ENCODE measurements at regions not wholly inside any gene's neighbourhood (a gene's known extent, or its start where the extent isn't known, plus 50 kb on each side); places are given as distances from the start of the nearest gene placed in this dataset.

DNA sequence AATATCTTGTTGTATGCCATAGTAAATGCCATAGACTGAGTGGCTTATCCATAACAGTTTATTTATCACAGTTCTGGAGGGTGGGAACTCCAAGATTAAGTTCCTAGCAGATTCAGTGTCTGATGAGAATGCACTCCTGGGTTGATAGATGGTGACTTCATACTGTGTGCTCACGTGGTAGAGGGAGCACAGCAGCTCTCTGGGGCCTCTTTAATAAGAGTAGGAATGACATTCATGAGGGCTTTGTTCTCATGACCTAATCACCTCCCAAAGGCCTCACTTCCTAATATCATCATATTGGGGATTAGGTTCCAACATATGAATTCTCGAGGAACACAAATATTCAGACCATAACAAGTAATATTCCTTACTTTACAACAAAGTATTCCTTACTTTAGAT lies 98.1 kb upstream of the SH3BP4 start:
- FAIRE-seq, result no peak
- H3K27ac ChIP-seq (ENCODE audit: control insufficient read depth, insufficient read depth), result no peak overlapping the region
- no peak overlapping the region for H3K4me3 ChIP-seq
- no peak overlapping the region for H3K4me2 ChIP-seq (ENCODE audit: control insufficient read depth, insufficient read depth)
- ChIA-PET SMC1A (ENCODE audit: uncharacterized antibody, unreplicated experiment) (no interaction called here), POLR2A (no interaction called here), CTCF (no interaction called here), RAD21 (ENCODE audit: unreplicated experiment) (no interaction called here)
- in situ Hi-C loops (cut with MboI) (no loop called here), intact Hi-C loops (cut with micrococcal nuclease; ENCODE audit: unreplicated experiment) (no loop called here)
- no peaks in the 10 kb centered on the region for H4K20me1 ChIP-seq (ENCODE audit: control insufficient read depth, insufficient read depth)
- no peak overlapping the region for H2AFZ ChIP-seq (ENCODE audit: control insufficient read depth, low read depth, low read length)
- ATAC-seq, result no peak
- H3K36me3 ChIP-seq (ENCODE audit: control insufficient read depth in 2 of 2, insufficient read depth in 2 of 2, low read length in 1 of 2), result no peaks in the 10 kb centered on the region
- no peaks in the 10 kb centered on the region for H3K27me3 ChIP-seq (replicated peaks in 1 of 2; ENCODE audit: control insufficient read depth in 2 of 2, insufficient read depth in 2 of 2, low read length in 1 of 2)
- no peaks in the 10 kb centered on the region for H3K79me2 ChIP-seq (ENCODE audit: control insufficient read depth, insufficient read depth, low read length)
- WGBS (ENCODE audit: insufficient coverage, insufficient replicate concordance, low lambda C conversion rate, missing lambda C conversion rate), result 0% methylated on average over 2 of the region's 2 CpGs
- H3K9me3 ChIP-seq (replicated peaks; ENCODE audit: control insufficient read depth, insufficient read depth, low read length), result no peaks in the 10 kb centered on the region
- DNase-seq (ENCODE audit: low read depth, low spot score), result no peak
- BruUV-seq (replicated peaks), result no TSS peak
- no peaks in the 10 kb centered on the region for H3K4me1 ChIP-seq (ENCODE audit: control insufficient read depth, insufficient read depth, low read length)
- H3K9ac ChIP-seq (ENCODE audit: control insufficient read depth, insufficient read depth, low read length), result no peak overlapping the region
- TF ChIP-seq DPF2 (IDR thresholded peaks at IDR 0.05) (no peak), POLR2A (IDR thresholded peaks at IDR 0.05; ENCODE audit: low read depth, low read length) (no peak), ZNF274 (IDR thresholded peaks at IDR 0.05; ENCODE audit: insufficient read depth, insufficient read length) (no peak), RELA (IDR thresholded peaks at IDR 0.05; ENCODE audit: borderline replicate concordance, partially characterized antibody) (no peak), ZNF217 (IDR thresholded peaks at IDR 0.05) (no peak), MYC (IDR thresholded peaks at IDR 0.05; ENCODE audit: insufficient read depth, insufficient read length, insufficient replicate concordance, low read length, severe bottlenecking) (no peak), GABPA (IDR thresholded peaks at IDR 0.05; ENCODE audit: low read depth) (no peak), SKIL (IDR thresholded peaks at IDR 0.05; ENCODE audit: low read depth, poor library complexity, severe bottlenecking) (no peak), YBX1 (IDR thresholded peaks at IDR 0.05) (no peak), KLF5 (IDR thresholded peaks at IDR 0.05; ENCODE audit: partially characterized antibody) (no peak), BCL11A (IDR thresholded peaks at IDR 0.05; ENCODE audit: low read depth, low read length) (no peak), IRF5 (IDR thresholded peaks at IDR 0.05; ENCODE audit: borderline replicate concordance) (no peak), RFX5 (IDR thresholded peaks at IDR 0.05; ENCODE audit: low read depth, low read length) (no peak), SPI1 (IDR thresholded peaks at IDR 0.05; ENCODE audit: borderline replicate concordance, insufficient read depth, low read depth, low read length) (no peak), ASH2L (IDR thresholded peaks at IDR 0.05; ENCODE audit: borderline replicate concordance, low read depth) (no peak), ESRRA (IDR thresholded peaks at IDR 0.05; ENCODE audit: low read length) (no peak)
- TF ChIP-seq, protein P1, sequence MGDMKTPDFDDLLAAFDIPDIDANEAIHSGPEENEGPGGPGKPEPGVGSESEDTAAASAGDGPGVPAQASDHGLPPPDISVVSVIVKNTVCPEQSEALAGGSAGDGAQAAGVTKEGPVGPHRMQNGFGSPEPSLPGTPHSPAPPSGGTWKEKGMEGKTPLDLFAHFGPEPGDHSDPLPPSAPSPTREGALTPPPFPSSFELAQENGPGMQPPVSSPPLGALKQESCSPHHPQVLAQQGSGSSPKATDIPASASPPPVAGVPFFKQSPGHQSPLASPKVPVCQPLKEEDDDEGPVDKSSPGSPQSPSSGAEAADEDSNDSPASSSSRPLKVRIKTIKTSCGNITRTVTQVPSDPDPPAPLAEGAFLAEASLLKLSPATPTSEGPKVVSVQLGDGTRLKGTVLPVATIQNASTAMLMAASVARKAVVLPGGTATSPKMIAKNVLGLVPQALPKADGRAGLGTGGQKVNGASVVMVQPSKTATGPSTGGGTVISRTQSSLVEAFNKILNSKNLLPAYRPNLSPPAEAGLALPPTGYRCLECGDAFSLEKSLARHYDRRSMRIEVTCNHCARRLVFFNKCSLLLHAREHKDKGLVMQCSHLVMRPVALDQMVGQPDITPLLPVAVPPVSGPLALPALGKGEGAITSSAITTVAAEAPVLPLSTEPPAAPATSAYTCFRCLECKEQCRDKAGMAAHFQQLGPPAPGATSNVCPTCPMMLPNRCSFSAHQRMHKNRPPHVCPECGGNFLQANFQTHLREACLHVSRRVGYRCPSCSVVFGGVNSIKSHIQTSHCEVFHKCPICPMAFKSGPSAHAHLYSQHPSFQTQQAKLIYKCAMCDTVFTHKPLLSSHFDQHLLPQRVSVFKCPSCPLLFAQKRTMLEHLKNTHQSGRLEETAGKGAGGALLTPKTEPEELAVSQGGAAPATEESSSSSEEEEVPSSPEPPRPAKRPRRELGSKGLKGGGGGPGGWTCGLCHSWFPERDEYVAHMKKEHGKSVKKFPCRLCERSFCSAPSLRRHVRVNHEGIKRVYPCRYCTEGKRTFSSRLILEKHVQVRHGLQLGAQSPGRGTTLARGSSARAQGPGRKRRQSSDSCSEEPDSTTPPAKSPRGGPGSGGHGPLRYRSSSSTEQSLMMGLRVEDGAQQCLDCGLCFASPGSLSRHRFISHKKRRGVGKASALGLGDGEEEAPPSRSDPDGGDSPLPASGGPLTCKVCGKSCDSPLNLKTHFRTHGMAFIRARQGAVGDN (IDR thresholded peaks at IDR 0.05), result no peak
- TF ChIP-seq, protein P2, sequence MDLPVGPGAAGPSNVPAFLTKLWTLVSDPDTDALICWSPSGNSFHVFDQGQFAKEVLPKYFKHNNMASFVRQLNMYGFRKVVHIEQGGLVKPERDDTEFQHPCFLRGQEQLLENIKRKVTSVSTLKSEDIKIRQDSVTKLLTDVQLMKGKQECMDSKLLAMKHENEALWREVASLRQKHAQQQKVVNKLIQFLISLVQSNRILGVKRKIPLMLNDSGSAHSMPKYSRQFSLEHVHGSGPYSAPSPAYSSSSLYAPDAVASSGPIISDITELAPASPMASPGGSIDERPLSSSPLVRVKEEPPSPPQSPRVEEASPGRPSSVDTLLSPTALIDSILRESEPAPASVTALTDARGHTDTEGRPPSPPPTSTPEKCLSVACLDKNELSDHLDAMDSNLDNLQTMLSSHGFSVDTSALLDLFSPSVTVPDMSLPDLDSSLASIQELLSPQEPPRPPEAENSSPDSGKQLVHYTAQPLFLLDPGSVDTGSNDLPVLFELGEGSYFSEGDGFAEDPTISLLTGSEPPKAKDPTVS (IDR thresholded peaks at IDR 0.05; ENCODE audit: low read depth, low read length), result no peak
